Ammon's horn (tissue), 1 donor: ENCODE measurements at regions not wholly inside any gene's neighbourhood (a gene's known extent, or its start where the extent isn't known, plus 50 kb on each side); places are given as distances from the start of the nearest gene placed in this dataset.

Source experiments
- DNase-seq: peaks from one replicate; pipeline ENCODE4 v3.0.0-alpha.2; 2016; ENCODE audit warnings: low spot score

- no peak for DNase-seq
Measured at GRCh38 chr3:178302966-178303930, 233.0 kb upstream of the KCNMB2 start.

GRCh38 chr3:178304758-178305467 is 231.3 kb upstream of the KCNMB2 start:
- no peak for DNase-seq

GRCh38 chr3:178306432-178307115 is 229.7 kb upstream of the KCNMB2 start:
- DNase-seq, result no peak

- DNase-seq, result no peak
Measured at GRCh38 chr3:178308771-178309170, 227.5 kb upstream of the KCNMB2 start.

- no peak for DNase-seq
Measured at GRCh38 chr3:178310949-178311348, 225.3 kb upstream of the KCNMB2 start.

GRCh38 chr3:178313716-178314115 is 222.5 kb upstream of the KCNMB2 start:
- DNase-seq, result no peak

- DNase-seq, result no peak
Measured at GRCh38 chr3:178318340-178318739, 217.9 kb upstream of the KCNMB2 start.

- no peak for DNase-seq
Measured at GRCh38 chr3:178318941-178319816, 217.1 kb upstream of the KCNMB2 start.

GRCh38 chr3:178320456-178321351 is 215.5 kb upstream of the KCNMB2 start:
- DNase-seq, result peak; percentile 16

- no peak for DNase-seq
Measured at GRCh38 chr3:178324356-178324755, 211.9 kb upstream of the KCNMB2 start.

- no peak for DNase-seq
Measured at GRCh38 chr3:178325330-178325729, 210.9 kb upstream of the KCNMB2 start.

GRCh38 chr3:178329936-178330335 is 206.3 kb upstream of the KCNMB2 start:
- DNase-seq, result no peak

GRCh38 chr3:178334239-178334638 is 202.0 kb upstream of the KCNMB2 start:
- no peak for DNase-seq

- no peak for DNase-seq
Measured at GRCh38 chr3:178336336-178336735, 199.9 kb upstream of the KCNMB2 start.

GRCh38 chr3:178340506-178340905 is 195.7 kb upstream of the KCNMB2 start:
- no peak for DNase-seq

GRCh38 chr3:178341636-178342035 is 194.6 kb upstream of the KCNMB2 start:
- DNase-seq, result no peak

- no peak for DNase-seq
Measured at GRCh38 chr3:178342111-178342510, 194.1 kb upstream of the KCNMB2 start.

GRCh38 chr3:178343433-178344038 is 192.7 kb upstream of the KCNMB2 start:
- no peak for DNase-seq

GRCh38 chr3:178345944-178346343 is 190.3 kb upstream of the KCNMB2 start:
- no peak for DNase-seq
